Sigmoid colon (tissue), 4 donors: ENCODE measurements at regions not wholly inside any gene's neighbourhood (a gene's known extent, or its start where the extent isn't known, plus 50 kb on each side); places are given as distances from the start of the nearest gene placed in this dataset.

Experiments
- EP300 ChIP-seq, 4 donors: sonication (generic); formaldehyde crosslinking; IDR thresholded peaks; one replicate each; pipeline ENCODE4 v1.6.1; 2017; ENCODE audit warnings: antibody characterized with exemption in 4 of 4
- POLR2A ChIP-seq, 2 donors: fragments of 450-650 bp; IDR thresholded peaks; one replicate each; pipeline ENCODE4 v1.6.1; 2016; ENCODE audit warnings: antibody characterized with exemption in 2 of 2, mild to moderate bottlenecking in 2 of 2, moderate library complexity in 2 of 2
- POLR2AphosphoS5 ChIP-seq, 4 donors: sonication (generic); formaldehyde crosslinking; IDR thresholded peaks; one replicate each; pipeline ENCODE4 v1.6.1; 2017; ENCODE audit warnings: antibody characterized with exemption in 4 of 4
- TF ChIP-seq, protein P1 (sequence below), 4 experiments: fragments of 450-650 bp in 3 of 4; fragments of 200-600 bp in 1 of 4; IDR thresholded peaks; one replicate each; pipeline ENCODE4 v1.5.1; 2016 to 2019; ENCODE audit warnings: antibody characterized with exemption in 4 of 4, mild to moderate bottlenecking in 3 of 4, moderate library complexity in 2 of 4

- TF ChIP-seq, protein P1, sequence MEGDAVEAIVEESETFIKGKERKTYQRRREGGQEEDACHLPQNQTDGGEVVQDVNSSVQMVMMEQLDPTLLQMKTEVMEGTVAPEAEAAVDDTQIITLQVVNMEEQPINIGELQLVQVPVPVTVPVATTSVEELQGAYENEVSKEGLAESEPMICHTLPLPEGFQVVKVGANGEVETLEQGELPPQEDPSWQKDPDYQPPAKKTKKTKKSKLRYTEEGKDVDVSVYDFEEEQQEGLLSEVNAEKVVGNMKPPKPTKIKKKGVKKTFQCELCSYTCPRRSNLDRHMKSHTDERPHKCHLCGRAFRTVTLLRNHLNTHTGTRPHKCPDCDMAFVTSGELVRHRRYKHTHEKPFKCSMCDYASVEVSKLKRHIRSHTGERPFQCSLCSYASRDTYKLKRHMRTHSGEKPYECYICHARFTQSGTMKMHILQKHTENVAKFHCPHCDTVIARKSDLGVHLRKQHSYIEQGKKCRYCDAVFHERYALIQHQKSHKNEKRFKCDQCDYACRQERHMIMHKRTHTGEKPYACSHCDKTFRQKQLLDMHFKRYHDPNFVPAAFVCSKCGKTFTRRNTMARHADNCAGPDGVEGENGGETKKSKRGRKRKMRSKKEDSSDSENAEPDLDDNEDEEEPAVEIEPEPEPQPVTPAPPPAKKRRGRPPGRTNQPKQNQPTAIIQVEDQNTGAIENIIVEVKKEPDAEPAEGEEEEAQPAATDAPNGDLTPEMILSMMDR (IDR thresholded peaks at IDR 0.05) = no peak
- TF ChIP-seq POLR2AphosphoS5 (IDR thresholded peaks at IDR 0.05) (no peak), POLR2A (IDR thresholded peaks at IDR 0.05) (no peak), EP300 (IDR thresholded peaks at IDR 0.05) (no peak)
These were observed 107.4 kb upstream of the SLC4A7 start for GRCh38 chr3:27591312-27592210.
